LHCN-M2 (cell line): ENCODE measurements at regions not wholly inside any gene's neighbourhood (a gene's known extent, or its start where the extent isn't known, plus 50 kb on each side); places are given as distances from the start of the nearest gene placed in this dataset.

Experiments used
- DNase-seq: peaks from one replicate; pipeline ENCODE4 v3.0.0-alpha.2; 2012; ENCODE audit warnings: low read depth

GRCh38 chr10:78319841-78320240 is 286.2 kb downstream of the RPS24 start:
- no peak for DNase-seq

GRCh38 chr10:78320506-78320905 is 286.8 kb downstream of the RPS24 start:
- DNase-seq: no peak

GRCh38 chr10:78321000-78321399 is 287.3 kb downstream of the RPS24 start:
- DNase-seq: no peak

- no peak for DNase-seq
Measured at GRCh38 chr10:78321500-78321899, 287.8 kb downstream of the RPS24 start.

- DNase-seq: no peak
Measured at GRCh38 chr10:78326372-78326771, 292.7 kb downstream of the RPS24 start.

- DNase-seq: no peak
Measured at GRCh38 chr10:78327778-78328591, 294.3 kb downstream of the RPS24 start.

- DNase-seq: no peak
Measured at GRCh38 chr10:78328592-78329404, 295.1 kb downstream of the RPS24 start.

GRCh38 chr10:78330884-78331283 is 297.2 kb downstream of the RPS24 start:
- no peak for DNase-seq

- DNase-seq: peak; percentile 68
Measured at GRCh38 chr10:78331391-78331922, 297.8 kb downstream of the RPS24 start.

- DNase-seq: no peak
Measured at GRCh38 chr10:78332012-78332411, 298.3 kb downstream of the RPS24 start.

- no peak for DNase-seq
Measured at GRCh38 chr10:78332657-78333056, 299.0 kb downstream of the RPS24 start.

GRCh38 chr10:78333362-78334143 is 299.9 kb downstream of the RPS24 start:
- no peak for DNase-seq

GRCh38 chr10:78335371-78335690 is 301.7 kb downstream of the RPS24 start:
- DNase-seq: no peak

GRCh38 chr10:78335691-78336401 is 302.2 kb downstream of the RPS24 start:
- DNase-seq: peak; percentile 96

GRCh38 chr10:78336402-78336791 is 302.7 kb downstream of the RPS24 start:
- peak; percentile 95 for DNase-seq

GRCh38 chr10:78337016-78337415 is 303.4 kb downstream of the RPS24 start:
- DNase-seq: no peak

- DNase-seq: no peak
Measured at GRCh38 chr10:78337646-78338391, 304.2 kb downstream of the RPS24 start.

- DNase-seq: no peak
Measured at GRCh38 chr10:78338717-78339116, 305.1 kb downstream of the RPS24 start.

GRCh38 chr10:78339251-78339650 is 305.6 kb downstream of the RPS24 start:
- DNase-seq: no peak

- DNase-seq: no peak
Measured at GRCh38 chr10:78341953-78342614, 308.4 kb downstream of the RPS24 start.
